ENCODE measurements at regions not wholly inside any gene's neighbourhood (a gene's known extent, or its start where the extent isn't known, plus 50 kb on each side); places are given as distances from the start of the nearest gene placed in this dataset.

DNA sequence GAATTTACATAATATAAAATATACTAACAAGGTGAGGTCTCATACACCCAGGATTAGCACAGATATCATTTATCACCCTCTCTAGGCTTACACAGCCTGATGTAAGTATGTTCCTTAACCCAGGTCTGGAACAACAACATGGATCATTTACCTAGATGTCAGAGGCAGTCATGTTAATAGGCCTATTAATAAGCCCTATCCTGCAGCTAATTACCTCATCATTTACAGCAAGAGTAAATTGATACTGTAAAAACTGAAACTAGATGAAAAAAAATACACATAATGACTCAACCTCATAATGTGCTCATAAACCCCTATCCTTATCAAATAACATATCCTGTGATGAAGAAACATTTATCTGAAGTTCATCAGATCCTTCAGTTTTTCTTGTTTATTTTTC, 334.3 kb upstream of the MANEA start:
- no peak for DNase-seq (ENCODE audit: low read depth, low spot score)

DNA sequence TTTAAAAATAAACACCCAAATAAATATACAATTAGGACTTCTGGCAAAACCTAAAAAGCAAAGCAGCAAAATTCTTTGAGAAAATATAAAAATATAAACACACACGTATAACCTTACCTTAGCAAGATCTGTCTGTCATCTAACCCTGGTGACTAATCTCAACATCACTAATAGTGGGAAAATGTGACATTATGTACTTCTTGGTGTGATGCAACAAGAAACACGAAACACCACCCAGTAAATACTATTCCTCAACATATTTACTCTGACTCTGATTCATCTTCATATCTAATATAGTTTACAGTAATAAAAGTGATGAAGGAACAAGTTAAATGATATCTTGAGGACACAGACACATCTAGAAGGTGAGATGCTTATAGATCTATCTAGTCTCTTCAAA, 332.6 kb upstream of the MANEA start:
- no peak for DNase-seq (ENCODE audit: low read depth, low spot score)

DNA sequence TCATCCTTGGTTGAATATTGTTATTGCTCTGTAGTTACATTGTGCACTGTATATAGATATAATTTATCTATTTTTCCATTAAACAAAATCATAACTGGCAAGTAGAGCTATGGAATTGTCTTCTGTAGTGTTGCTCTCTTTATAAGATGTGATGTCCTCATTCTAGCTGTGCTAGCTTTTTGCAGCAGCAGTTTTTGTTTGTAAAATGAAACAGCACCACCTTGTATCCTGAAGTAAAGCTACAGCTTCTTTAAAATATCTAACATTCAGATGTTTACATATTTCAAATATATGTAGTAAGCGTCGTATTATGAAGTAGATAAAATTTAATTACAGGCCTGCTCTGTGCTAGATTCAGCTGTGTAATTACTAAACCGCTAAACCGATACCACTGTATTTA, 328.8 kb upstream of the MANEA start:
- no peak for DNase-seq (ENCODE audit: low read depth, low spot score)

DNA sequence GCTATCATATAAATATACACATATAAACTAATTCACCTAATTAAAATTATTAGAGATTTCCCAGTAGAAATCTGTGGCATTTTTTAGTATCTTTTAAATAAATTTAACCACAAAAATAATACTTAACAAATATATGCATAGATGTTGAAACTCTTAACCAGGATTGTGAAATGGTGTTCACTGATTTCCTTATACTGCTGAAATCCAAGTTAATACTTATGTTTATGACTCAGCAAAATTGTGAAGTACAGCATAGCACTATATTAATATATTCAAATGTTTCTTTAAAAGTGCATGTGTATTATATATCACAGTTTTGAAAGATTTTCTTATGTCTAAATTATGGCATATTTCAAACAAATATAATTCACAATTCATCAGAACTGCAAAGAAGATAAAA, 328.2 kb upstream of the MANEA start:
- DNase-seq (ENCODE audit: low read depth, low spot score): no peak

DNA sequence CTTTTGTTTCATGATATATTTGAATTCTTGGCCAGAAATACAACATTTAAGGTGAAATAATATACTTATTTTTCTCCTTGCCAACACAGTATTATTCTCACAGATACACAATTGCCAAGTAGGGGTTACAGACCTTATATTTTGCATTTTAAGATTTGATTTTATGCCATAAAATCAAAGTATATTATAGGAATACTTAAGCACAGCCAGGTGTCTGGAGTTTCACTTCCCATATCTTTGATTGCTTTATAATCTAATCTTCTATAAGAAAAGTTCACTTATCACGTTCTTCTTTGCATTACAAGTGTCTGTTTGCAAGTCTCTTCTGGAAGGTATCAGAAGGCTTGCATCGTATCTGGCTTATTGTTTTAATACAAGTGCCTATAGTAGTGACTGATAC, 327.7 kb upstream of the MANEA start:
- DNase-seq (ENCODE audit: low read depth, low spot score): no peak

DNA sequence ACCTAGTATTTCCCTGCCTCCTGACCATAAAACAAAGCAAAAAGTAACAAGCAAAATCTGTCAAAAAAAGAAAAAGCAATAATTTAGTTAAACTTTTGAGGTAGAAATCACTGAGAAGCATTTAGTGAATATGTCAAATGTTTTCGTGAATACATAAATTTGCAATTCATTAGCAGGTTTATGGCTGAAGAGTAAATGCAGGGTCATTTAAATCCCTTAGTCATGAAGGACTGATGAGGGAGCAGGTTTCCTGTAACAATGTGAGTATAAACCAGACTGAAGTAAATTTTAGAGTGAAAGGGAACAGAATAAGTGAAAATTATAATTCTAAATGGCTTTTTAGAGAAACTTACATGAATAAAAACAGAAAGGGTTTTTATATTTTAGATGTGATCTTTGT, 313.5 kb upstream of the MANEA start:
- DNase-seq (ENCODE audit: low read depth, low spot score): no peak

DNA sequence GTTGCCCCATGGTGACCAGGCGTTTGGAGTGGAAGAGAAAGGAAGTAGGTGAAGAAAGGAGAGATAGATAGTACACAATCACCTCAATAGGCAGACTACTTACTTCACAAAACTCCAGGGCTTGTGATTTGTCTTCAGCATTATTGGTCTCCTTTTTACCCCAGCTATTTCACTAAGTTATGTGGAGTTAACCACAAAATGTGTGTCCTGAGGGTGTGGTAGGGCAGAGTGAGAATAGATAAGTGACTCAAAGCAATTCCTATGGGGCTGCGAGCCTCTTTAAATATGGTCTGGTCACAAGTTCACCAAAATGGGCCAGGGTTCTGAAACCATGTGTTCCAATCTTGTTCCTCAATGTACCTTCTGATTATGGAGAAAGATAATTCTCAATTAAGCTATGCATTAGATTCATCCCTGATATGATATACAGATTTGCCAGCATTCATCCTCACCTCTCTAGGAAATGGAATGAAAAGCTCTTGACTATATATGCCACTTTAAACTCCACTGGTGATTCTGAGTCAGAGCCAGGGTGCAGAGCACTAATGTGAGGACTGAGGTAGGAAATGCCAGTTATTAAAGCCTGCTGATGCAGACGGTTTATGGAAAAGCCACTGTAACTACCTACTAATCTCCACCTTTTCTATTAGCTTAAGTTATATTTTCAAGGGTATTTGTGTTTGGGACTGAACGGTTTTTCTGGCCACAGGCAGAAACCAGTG, 310.6 kb upstream of the MANEA start:
- DNase-seq (ENCODE audit: low read depth, low spot score): peak; percentile 1

DNA sequence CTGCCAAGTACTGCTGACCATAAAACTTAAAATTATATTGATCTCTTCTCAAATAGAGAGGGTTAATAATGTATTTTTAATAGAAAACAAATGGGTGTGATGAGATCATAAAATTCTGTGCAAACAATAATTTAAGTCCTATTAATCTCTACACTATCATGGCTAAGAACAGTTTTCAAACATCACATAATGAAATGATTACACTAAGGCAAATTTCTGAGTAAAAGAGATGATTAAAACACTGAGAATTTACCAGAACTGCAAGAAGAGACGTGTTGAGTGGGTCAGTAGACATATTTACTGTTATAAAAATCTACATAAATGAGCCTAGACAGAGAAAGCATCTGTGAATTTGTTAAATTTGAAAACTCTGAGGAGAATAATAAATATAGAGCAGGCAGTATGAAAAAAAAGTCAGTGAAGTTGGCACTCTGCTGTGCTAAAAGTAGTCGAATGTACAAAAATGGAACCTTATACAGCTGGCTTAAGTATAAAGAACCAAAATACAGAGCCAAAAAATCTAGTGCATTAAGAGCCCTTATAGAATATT, 302.6 kb upstream of the MANEA start:
- DNase-seq (ENCODE audit: low read depth, low spot score): no peak

DNA sequence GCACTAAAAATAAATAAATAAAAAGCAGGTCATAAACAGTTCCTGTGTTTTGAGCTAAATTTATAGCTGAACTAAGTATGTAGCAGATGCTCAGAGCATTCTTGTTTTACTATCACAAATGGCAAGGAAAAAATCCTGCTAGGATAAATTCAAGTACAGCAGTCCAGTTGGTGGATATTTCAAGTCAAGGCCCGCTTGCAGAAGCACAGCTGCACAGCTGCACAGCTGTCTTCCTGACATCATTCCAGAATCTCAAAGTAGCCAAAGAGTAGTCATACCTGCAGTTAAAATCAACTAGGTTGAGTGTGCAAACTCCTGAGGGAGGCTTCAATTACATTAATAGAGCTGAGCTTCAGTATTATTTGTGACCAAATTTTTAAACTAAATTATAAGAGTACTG, 297.7 kb upstream of the MANEA start:
- no peak for DNase-seq (ENCODE audit: low read depth, low spot score)

DNA sequence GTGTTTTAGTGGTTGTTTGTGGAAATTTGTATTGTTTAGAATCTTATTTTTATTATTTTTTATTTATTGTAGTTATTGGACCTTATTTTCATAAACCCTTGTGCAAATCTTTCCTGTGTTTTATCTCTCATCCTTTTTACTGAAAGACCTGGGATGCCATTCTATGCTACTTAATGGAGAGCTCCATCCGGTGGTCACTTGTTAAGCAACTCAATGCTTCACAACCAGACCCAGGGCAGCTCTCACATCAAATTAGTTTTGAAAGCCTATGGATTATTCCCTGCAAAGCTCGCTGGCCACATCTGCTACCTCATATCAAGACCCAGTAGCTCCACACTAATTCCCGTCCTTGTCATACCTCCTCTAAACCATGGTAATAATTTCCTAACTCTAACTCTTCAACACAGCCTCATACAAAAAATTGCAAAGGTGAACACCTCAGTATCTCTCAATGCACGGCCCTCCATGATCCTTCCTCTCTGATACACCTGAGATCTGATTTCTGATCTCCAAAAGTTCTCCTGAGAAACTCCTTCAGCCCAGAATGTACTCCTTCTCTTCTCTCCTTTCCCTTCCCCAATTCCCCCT, 296.6 kb upstream of the MANEA start:
- peak; percentile 2 for DNase-seq (ENCODE audit: low read depth, low spot score)

DNA sequence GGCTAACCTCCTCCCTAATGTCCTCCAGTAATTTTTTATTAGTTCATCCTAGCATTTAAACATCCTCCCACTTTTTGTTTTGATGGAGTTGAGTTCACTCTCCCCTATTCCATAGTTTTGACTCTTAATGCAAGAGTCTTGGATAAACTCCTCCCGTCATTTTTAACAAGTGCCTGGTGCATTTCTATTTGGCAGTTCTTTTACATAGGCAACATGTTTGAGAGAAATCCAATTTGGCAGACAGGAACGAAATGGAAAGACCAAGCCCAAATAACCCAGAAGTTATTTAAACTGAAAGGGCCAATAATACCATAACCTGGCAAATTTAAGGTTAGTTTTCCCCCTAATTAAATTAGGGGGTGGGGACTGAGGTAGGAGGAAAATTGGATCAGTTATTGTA, 291.5 kb upstream of the MANEA start:
- no peak for DNase-seq (ENCODE audit: low read depth, low spot score)

DNA sequence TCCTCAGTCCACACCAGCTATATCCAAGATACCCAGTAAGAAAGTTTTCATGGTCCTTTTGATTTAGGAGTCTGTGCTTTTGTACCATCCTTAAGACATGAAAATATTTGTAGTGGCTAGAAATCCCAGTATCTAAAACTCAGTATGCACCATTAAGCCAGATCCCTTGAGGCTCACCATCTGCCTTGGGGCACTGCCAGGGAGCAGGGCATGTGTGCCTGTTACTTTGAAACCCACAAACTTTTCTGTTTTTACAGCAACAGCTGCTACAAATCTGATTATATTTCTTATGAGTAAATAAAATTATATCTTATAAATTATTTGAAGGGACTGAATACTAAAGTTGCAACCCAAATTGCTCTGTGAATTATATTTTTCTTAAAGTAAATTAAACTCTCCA, 290.5 kb upstream of the MANEA start:
- no peak for DNase-seq (ENCODE audit: low read depth, low spot score)

DNA sequence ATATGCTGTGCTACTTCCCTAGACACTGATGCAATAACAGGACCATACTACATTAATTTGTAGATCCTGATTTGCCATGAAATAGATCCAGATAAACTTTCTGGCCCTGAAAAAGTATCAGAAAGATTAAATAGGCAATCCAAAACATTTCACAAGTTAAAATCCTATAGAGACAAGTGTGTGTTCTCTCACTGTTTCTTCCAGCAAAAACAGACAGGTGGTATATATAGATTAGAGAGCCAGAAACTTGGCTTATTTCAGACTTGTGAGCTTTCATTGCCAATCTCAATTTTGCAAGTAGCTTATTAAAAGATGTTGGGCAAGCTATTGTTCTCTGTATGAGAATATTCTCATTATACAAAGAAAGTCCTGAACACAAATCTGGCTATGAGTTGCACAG, 289.1 kb upstream of the MANEA start:
- DNase-seq (ENCODE audit: low read depth, low spot score): no peak

DNA sequence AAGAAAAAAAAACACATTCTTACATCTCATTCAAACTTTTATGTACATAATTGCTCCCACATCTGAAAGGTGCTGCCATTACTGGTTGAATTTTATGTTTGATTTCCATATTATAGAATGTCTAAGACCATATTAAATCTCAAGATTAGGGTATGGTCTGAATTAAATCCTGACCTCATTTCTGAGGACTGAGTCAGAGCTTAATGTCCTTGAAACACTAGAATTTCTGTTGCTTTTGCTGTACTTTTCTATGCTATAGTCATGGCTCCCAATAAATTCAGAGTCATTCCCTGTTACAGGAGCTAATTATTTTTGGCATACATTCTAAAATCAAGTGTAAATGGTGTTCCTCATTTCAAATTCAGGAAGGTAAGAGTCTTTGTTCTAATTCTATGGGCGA, 285.3 kb upstream of the MANEA start:
- DNase-seq (ENCODE audit: low read depth, low spot score): no peak

DNA sequence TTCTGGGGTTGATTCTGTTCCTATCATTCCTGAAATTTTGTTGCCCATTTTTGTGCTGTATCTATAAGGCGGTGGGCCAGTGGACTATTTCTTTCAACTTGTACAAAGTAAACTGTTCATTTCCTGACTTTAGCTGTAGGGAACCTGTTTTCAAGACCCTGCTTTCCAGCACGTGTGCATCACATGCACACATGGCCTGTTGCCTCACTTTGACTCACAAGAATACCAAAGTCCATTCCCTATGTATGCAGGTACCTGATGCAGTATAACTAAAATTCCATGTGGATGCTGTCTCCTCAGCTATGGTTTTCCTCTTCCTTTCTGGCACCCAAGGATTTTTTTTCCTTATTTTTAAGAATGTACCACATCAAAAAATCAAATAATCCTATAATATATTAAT, 284.1 kb upstream of the MANEA start:
- DNase-seq (ENCODE audit: low read depth, low spot score): no peak

DNA sequence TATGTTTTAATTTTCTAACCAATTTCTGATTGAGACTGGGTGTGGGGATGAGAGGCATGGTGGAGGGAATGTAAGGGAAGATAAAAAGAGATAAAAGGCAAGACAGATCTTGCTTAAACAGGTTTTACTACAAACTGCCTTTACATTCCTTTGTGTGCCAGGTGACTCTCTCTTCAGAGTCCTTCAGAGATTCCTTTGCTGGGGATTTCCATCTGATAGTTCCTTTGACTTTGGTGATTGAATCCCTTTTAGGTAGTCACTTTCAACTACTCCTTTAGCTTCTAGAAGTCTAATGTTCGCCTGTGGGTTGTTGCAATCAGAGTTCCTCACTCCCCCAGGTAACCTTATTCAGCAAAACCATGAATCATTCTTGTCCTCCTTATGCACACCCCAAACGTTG, 283.3 kb upstream of the MANEA start:
- DNase-seq (ENCODE audit: low read depth, low spot score): no peak

DNA sequence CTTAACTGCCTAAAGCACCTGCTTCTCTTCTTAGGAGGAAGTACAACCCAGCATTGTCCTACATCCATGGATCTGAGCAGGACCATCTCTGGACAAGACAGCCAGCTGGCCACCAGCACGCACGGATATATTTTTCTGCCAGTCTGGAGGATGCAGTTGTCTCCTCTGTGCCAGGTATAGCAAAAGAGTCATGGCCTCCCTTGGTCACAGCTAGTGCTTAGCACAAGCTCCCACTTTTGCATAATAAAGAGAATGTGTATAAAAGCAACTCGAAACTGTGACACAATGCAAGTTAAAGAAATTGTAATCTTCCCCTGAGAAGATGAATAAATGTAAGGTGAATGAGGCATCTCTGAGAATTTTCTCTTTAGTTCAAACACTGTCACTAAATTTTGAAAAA, 267.8 kb upstream of the MANEA start:
- DNase-seq (ENCODE audit: low read depth, low spot score): no peak

DNA sequence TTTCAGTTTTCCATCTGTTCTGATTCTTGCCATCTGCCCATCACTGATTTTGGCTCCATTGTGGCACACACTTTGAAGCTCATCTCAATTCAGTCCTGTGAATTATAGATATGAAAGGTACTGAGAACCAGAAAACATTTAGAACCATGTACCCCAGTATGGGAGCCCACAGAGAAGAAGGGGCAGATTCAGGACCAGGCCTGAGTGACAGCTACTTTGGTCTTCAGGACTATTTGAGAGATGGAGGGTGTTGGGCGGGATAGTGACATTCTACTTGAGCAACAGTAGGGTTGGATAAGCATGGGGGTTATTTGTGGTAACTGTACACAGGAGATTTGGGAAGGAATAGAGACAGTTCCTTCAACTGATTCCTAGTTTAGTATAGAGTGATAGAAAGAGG, 259.2 kb upstream of the MANEA start:
- DNase-seq (ENCODE audit: low read depth, low spot score): no peak

DNA sequence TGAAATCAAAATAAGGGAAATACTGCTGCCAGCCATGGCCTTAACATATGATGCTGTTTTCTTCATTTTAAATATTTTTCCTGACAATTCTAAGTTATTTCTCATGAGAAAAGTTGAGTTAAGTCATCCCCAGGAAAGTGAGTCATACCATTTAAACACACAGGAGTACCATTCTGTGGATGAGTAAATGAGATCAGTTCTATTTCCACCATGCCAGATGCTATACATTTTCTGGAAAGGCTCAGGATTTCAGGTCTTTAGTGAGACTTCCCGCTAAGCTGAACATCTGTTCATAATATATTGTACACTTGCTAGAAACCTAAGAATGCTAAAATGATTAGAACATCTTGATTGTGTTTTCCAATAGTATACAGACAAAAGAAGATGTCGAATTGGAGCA, 256.2 kb upstream of the MANEA start:
- DNase-seq (ENCODE audit: low read depth, low spot score): peak; percentile 2

DNA sequence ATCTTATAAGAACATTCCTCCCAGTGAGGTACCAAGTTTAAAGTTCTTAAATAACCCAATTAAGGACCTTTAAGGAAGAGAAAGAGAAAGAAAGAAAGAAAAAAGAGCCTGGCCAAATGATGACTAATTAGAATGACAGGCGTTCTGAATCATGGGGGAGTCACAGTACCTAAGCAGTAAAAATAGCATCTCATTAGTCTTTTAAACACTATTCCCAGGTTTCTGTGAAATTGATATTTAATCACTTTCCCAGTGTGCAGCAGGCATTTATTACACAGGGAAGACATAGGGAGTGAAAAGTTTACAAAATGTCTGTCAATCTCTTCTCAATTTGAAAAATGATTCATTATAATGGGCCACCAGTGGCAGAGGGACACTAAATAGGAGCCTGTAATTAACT, 251.4 kb upstream of the MANEA start:
- peak; percentile 59 for DNase-seq (ENCODE audit: low read depth, low spot score)

DNA sequence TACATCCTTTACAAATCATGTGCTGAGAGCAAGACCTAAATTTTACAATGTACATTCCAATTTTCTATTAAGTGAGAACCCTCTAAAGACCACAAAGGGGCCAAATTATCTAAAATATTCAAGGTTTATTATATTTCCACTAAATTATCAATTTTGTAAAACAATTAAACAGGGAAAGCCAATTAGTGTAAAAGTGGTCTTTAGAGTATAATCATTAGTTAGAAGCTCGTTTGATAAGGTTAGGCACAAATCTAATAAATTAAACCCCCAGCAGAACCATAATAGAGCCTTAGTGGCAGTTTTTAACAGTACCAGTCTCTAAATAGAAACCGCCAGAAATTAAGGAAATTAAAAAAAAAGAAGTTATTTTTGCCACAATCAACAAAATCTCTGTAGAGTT, 249.1 kb upstream of the MANEA start:
- no peak for DNase-seq (ENCODE audit: low read depth, low spot score)

DNA sequence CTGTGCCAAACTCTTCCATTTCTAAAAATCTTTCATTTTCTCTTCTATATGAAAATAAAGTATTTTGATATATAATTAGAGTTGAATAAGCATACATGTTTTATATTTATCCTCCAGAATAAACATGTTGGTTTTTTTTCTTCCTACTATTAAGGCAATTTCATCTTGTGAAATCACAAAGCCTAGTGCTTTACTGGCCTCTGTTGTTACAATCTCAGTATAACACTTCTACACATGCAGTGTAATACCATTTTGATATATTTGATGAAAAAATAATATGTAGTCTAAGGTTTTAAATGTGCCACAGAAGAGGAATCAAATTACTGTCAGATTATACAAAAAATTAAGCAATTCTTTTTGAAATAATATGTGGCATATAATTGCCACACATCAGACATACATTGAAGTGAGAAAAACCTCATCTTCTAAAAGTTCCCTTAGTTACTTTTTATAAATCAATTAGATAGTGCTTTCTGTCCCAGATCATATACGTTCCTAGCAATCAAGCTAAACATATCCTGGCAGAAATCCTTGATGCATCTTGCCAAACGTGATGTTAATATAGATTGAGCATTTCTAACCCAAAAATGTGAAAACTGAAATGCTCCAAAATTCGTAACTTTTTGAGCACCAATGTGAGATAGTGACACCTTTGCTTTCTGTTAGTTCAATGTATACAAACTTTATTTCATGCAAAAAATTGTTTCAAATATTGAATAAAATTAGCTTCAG, 225.1 kb upstream of the MANEA start:
- DNase-seq (ENCODE audit: low read depth, low spot score): peak; percentile 5

DNA sequence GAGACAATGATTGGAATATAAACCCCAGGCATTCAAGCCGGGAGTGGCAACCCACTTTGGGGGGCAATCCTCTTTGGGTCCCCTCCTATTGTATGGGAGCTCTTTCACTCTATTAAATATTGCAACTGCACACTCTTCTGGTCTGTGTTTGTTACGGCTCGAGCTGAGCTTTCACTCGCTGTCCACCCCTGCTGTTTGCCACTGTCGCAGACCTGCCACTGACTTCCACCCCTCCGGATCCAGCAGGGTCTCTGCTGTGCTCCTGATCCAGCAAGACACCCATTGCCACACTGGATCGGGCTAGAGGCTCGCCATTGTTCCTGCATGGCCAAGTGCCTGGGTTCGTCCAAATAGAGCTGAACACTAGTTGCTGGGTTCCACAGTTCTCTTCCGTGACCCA, 222.8 kb upstream of the MANEA start:
- DNase-seq (ENCODE audit: low read depth, low spot score): no peak
